Progenitor cell of endocrine pancreas (in vitro differentiated cells): ENCODE measurements at regions not wholly inside any gene's neighbourhood (a gene's known extent, or its start where the extent isn't known, plus 50 kb on each side); places are given as distances from the start of the nearest gene placed in this dataset.

ENCODE experiments used
- DNase-seq: peaks from one replicate; pipeline ENCODE4 v3.0.0; 2021; ENCODE audit warnings: low spot score; ENCODE audit not compliant: unreplicated experiment
- H3K27ac Mint-ChIP-seq: 2 replicates; pipeline ENCODE4 v1.8.0; 2021; ENCODE audit warnings: mild to moderate bottlenecking, moderate library complexity, mixed read lengths
- H3K27me3 Mint-ChIP-seq: 2 replicates; pipeline ENCODE4 v1.8.0; 2021; ENCODE audit warnings: mixed read lengths
- H3K36me3 Mint-ChIP-seq: 2 replicates; pipeline ENCODE4 v1.8.0; 2022; ENCODE audit warnings: mixed read lengths; ENCODE audit not compliant: insufficient read depth
- H3K4me1 Mint-ChIP-seq: 2 replicates; pipeline ENCODE4 v1.8.0; 2021; ENCODE audit warnings: low read depth, mixed read lengths
- H3K4me3 Mint-ChIP-seq: 2 replicates; pipeline ENCODE4 v1.8.0; 2021; ENCODE audit warnings: low read depth, mild to moderate bottlenecking, moderate library complexity, mixed read lengths
- H3K9me3 Mint-ChIP-seq: 2 replicates; pipeline ENCODE4 v1.8.0; 2021; ENCODE audit warnings: low read depth, mixed read lengths
- CTCF ChIP-seq: fragments of 200-600 bp; sonication (generic); IDR thresholded peaks from one replicate; pipeline ENCODE4 v1.5.0; 2021; ENCODE audit warnings: antibody characterized with exemption, mild to moderate bottlenecking; ENCODE audit not compliant: unreplicated experiment

GRCh38 chr7:38327637-38328036, 54.2 kb upstream of the TARP start:
- H3K4me3 Mint-ChIP-seq, result no peak overlapping the region
- TF ChIP-seq CTCF, result no peak

More at GRCh38 chr7:38327637-38328036, 54.2 kb upstream of the TARP start:
- DNase-seq, result no peak
- H3K9me3 Mint-ChIP-seq, result no peaks in the 10 kb centered on the region
- H3K4me1 Mint-ChIP-seq, result peaks cover 10% of the 10 kb centered on the region
- H3K36me3 Mint-ChIP-seq, result no peaks in the 10 kb centered on the region
- H3K27me3 Mint-ChIP-seq, result peaks cover 33% of the 10 kb centered on the region
- H3K27ac Mint-ChIP-seq, result no peak overlapping the region
